Stimulated activated CD4-positive, alpha-beta T cell treated with anti-CD3 and anti-CD28 coated beads, Interleukin-12 subunit alpha, Interleukin-12 subunit beta, amount 100 ng/mL, for 24 hours (primary cell): ENCODE measurements at regions not wholly inside any gene's neighbourhood (a gene's known extent, or its start where the extent isn't known, plus 50 kb on each side); places are given as distances from the start of the nearest gene placed in this dataset.
"Not testable (repeated sequence)": the region's sequence is repeated elsewhere in the genome, so short reads cannot be mapped to it uniquely, and the experiment has no call there.

Source experiments
- DNase-seq, 2 experiments: peaks; one replicate each; pipeline ENCODE4 v3.0.0-alpha.2; 2020; ENCODE audit warnings: low read depth in 2 of 2

DNA sequence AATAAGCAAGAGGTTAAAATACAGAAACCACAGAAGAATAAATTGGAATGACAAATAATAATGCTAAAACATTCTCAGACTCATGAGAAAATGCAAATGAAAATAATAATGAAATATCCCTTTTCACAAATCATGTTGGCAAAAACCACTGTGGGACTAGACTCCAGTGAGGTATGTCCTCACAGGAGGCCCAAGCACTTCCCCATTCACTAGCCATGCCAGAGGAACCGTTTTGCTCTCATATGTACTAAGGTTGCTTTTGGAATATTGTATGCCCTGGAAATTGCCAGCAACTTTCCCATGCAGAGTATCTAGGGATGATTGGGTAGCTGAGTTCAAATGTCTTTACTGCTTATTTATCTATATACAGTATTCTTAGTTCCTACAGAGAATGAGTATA, 106.2 kb upstream of the CHORDC1 start:
- DNase-seq, result no peak

DNA sequence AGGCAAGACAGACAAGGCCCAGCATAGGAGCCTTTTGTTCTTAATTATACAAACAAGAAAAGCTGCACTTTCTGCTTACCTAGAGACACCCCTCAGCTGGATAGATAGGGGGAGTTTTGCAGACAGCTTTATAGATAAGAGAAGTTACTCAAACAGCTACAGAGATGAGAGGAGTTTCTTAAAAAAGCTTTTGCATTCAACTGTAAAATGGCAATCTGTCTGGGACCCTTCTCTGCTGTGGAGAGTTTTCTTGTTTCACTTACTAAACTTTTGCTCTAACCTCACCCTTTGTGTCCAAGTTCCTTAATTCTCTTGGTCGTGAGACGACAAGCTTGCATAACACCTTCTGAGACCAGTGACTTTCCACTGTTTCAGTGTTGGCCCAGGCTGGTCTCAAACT, 103.8 kb upstream of the CHORDC1 start:
- no peak for DNase-seq

DNA sequence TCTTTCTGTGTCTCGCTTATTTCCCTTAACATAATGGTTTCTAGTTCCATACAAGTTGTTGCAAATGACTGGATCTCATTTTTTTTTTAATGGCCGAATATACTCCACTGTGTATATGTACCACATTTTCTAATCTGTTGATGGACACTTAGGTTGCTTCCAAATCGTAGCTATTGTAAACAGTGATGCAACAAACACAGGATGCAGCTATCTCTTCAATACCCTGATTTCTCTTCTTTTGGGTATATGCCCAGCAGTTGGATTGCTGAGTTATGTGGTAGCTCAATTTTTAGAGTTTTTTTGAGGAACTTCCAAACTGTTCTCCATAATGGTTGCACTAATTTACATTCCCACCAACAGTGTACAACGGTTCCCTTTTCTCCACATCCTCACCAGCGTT, 100.4 kb upstream of the CHORDC1 start:
- no peak for DNase-seq

DNA sequence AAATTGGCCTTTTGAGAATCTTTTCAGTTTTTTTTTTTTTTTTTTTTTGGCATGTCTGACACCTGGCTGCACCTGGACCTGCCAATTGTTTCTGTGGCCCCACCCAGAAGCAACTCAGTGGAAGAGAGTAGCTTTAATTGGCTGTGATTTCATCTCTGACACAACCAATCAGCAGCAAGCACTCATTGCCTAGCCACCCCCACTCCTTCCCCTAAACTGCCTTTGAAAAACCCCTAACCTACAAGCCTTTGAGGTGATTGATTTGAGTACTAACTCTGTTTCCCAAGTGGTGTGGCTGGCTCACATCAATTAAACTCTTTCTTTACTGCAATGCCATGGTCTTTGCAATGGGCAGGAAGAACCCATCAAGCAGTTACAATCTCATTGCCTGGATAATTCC, 98.2 kb upstream of the CHORDC1 start:
- no peak for DNase-seq

DNA sequence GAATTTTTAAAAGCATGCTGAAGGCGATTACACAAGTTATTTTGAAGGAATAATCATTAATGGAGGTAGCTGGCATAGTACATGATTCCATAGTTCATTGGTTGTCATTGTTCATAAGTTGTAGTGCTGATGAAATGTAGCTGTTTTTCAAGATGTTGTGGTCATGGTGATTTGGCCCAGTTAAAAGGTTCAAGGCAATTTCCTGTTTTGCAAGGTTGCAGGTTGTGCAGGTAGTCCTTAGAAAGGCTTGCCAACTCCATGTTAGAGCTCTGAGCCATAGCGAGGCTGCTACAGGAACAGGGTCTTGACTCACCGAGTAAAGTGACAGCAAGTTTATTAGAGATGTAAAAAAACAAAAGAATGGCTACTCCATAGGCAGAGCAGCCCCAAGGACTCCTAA, 95.8 kb upstream of the CHORDC1 start:
- DNase-seq, result no peak

DNA sequence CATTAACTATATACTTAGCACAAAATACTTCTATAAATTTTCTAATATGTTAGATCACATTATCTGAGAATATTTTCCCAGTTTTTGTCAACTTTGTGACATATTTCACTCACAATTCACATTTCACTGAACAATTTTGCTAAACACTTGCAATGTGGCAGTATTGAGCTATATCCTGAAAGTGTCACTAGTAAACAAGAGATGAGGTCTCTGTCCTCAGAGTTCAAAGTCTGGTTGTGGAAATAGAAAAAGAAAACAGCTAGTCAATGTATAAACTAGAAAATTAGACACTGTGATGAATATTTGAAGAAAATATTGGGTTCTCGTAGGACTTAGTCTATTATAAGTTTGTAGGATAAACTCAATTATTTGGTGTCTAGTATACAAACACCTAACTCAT, 87.4 kb upstream of the CHORDC1 start:
- DNase-seq, result no peak

DNA sequence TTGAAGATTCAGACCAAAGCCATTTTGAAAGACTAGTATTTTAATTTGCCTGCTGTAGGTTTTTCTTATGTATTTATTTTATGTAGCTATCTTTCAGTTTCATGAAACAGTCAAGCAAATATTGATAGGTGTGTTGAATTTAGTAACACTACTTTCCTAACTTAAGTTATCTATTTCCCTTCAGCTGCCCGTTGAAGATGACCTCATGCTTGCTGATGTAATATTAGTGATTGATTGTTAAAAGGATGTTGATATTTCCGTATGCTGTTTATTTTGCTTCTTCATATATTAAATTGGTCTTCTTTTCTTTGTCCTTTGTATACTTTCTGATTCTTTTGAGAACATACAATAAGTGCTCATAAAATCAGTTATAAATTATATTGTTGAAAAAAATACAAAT, 86.8 kb upstream of the CHORDC1 start:
- DNase-seq, result no peak

DNA sequence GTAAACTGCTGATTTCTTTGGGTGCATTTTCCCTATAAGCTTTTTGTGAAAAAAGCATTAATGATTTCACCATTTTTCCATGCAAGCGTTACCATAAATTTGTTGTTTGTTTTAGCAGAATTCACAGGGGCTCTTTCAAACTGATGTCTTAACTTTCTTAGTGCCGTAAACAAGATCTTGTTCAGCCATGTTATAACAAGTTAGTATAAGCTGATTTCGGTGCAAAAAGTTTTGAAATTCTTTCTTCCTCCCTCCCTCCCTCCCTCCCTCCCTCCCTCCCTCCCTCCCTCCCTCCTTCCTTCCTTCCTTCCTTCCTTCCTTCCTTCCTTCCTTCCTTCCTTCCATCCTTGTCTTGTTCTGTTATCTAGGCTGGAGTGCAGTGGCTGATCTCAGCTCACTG, 71.7 kb upstream of the CHORDC1 start:
- DNase-seq, result no peak

DNA sequence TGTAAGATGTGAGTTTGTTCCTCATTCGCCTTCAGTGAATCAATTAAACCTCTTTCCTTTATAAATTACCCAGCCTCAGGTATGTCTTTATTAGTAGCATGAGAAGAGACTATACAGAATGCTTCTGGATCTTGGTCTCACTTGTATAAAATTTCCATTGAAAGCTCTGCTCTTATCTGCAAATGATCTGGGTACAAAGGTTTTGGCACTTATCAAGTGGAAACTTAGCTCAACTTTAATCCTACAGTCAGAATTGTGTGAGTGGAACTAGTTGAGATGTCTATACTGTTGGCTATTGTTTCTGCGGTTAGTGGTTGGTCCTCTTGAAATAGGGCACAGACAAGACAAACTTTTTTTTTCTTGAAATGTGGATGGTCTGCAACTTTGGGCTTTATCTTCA, 71.2 kb upstream of the CHORDC1 start:
- no peak for DNase-seq

DNA sequence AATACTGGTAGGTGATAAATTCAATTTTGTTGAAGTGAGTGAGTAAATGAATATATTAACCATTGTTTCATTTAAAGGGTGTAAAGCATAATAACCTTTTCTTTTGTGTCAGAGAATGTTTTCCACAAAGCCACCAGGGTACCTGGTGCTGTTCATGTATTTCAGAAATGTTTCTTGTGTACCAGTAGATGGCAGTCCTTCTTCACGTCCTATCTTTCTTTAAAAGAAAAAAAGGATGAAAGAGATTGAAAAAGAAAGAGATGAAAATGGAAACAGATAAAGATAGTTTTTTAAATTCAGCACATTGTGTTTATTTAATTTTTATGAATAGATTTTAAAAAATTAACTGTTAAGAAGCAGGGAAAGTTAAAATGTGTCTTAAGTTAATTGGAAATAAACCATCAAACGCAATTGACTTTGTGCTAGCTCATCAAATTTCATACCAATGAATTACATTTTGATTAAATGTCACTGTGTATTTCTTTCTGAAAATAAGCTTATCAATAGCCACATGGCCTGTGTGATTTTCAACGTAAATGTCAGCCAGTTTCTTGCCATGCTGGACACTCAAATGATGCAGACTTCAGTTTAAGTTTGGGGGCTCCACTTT, 65.5 kb upstream of the CHORDC1 start:
- no peak for DNase-seq

DNA sequence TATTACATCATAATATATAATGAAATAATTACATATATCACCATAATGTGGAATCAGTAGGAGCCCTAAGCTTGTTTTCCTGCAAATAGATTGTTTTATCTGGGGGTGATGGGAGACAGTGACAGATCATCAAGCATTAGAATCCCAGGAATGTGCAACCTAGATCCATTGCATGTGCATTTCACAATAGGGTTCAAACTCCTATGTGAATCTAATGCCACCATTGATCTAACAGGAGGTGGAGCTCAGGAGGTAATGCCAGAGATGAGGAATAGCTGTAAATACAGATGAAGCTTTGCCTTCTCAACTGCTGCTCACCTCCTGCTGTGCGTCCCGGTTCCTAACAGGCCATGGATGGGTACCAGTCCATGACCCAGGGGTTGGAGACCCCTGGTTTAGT, 63.8 kb upstream of the CHORDC1 start:
- no peak for DNase-seq

DNA sequence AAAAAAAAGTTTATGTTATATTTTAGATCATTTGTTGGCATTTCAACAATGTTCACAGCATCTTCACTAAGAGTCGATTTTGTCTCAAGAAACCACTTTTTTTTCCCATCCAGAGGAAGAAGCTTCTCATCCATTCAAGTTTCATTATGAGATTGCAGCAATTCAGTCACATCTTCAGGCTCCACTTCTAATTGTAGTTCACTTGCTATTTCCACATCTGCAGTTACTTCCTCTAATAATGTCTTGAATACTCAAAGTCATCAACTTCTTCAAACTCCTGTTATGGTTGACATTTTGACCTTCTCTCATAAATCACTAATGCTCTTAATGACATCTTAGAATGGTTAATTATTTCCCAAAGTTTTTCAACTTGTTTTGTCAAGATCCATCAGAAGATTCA, 61.3 kb upstream of the CHORDC1 start:
- DNase-seq, result no peak

DNA sequence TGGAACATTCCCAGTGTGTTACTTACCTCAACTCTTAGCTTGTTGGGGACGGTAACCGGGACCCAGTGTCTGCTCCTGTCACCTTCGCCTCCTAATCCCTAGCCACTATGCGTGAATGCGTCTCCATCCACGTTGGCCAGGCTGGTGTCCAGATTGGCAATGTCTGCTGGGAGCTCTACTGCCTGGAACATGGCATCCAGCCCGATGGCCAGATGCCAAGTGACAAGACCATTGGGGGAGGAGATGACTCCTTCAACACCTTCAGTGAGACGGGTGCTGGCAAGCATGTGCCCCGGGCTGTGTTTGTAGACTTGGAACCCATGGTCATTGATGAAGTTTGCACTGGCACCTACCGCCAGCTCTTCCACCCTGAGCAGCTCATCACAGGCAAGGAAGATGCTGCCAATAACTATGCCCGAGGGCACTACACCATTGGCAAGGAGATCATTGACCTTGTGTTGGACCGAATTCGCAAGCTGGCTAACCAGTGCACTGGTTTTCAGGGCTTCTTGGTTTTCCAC, 59.8 kb upstream of the CHORDC1 start:
- not testable (repeated sequence) for DNase-seq

DNA sequence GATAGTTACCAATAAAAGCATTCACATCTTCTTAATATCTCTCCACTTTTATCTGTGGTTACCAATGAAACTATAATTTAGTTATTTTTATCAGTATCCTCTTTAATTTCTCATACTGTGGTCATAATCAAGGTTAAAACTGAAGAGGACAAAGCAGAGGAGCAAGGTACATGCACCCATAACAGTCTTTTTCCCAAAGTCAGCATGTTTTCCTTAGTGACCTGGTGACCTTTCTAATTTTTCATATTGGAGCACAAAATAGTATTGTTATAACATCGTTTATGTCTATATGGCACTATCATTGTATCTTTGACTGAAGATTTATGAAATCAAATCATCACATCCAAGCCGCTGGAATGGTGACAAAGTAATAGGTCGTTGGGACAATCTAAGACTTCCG, 51.5 kb upstream of the CHORDC1 start:
- no peak for DNase-seq
